Trophoblast cell (in vitro differentiated cells and primary cell): ENCODE measurements at regions not wholly inside any gene's neighbourhood (a gene's known extent, or its start where the extent isn't known, plus 50 kb on each side); places are given as distances from the start of the nearest gene placed in this dataset.

Source experiments
- DNase-seq, 2 donors: peaks; one replicate each; pipeline ENCODE4 v3.0.0-alpha.2; 2016
- H2AFZ ChIP-seq: 2 replicates; pipeline ENCODE4 v1.6.1; 2013; ENCODE audit warnings: low read length, moderate library complexity, mild to moderate bottlenecking; ENCODE audit not compliant: insufficient read depth, poor library complexity
- H2AK5ac ChIP-seq: 2 replicates; pipeline ENCODE4 v1.6.1; 2013; ENCODE audit warnings: mild to moderate bottlenecking, low read length
- H2BK120ac ChIP-seq: 2 replicates; pipeline ENCODE4 v1.6.1; 2013; ENCODE audit warnings: low read length, mild to moderate bottlenecking, moderate library complexity; ENCODE audit not compliant: insufficient read depth, poor library complexity
- H2BK12ac ChIP-seq: 2 replicates; pipeline ENCODE4 v1.6.1; 2013; ENCODE audit warnings: mild to moderate bottlenecking, low read length, moderate library complexity
- H2BK5ac ChIP-seq: 2 replicates; pipeline ENCODE4 v1.6.1; 2013; ENCODE audit warnings: low read length, low read depth, moderate library complexity, mild to moderate bottlenecking; ENCODE audit not compliant: poor library complexity
- H3K14ac ChIP-seq: 2 replicates; pipeline ENCODE4 v1.6.1; 2013; ENCODE audit warnings: mild to moderate bottlenecking, low read length
- H3K18ac ChIP-seq: 2 replicates; pipeline ENCODE4 v1.6.1; 2013; ENCODE audit warnings: mild to moderate bottlenecking, low read length
- H3K23ac ChIP-seq: 2 replicates; pipeline ENCODE4 v1.6.1; 2013; ENCODE audit warnings: low read length
- H3K27ac ChIP-seq: 2 replicates; pipeline ENCODE4 v1.5.1; 2013; ENCODE audit warnings: low read depth, mild to moderate bottlenecking, inconsistent platforms, low read length, moderate library complexity
- H3K27me3 ChIP-seq: 2 replicates; pipeline ENCODE4 v1.6.1; 2013; ENCODE audit warnings: inconsistent platforms, mild to moderate bottlenecking, low read length, moderate library complexity; ENCODE audit not compliant: insufficient read depth
- H3K36me3 ChIP-seq, 2 experiments: 1 replicate in 1 of 2; 2 replicates in 1 of 2; pipeline ENCODE4 v1.6.1; 2013; ENCODE audit warnings: low read length in 2 of 2, mild to moderate bottlenecking in 2 of 2, moderate library complexity in 1 of 2; ENCODE audit not compliant: insufficient read depth in 2 of 2, control insufficient read depth in 1 of 2
- H3K4ac ChIP-seq: 2 replicates; pipeline ENCODE4 v1.6.1; 2013; ENCODE audit warnings: low read depth, mild to moderate bottlenecking, low read length, moderate library complexity
- H3K4me1 ChIP-seq, 2 experiments: 1 replicate in 1 of 2; 2 replicates in 1 of 2; pipeline ENCODE4 v1.6.1; 2013; ENCODE audit warnings: low read length in 2 of 2, mild to moderate bottlenecking in 2 of 2, moderate library complexity in 1 of 2; ENCODE audit not compliant: insufficient read depth in 2 of 2, control insufficient read depth in 1 of 2
- H3K4me2 ChIP-seq: 2 replicates; pipeline ENCODE4 v1.6.1; 2013; ENCODE audit warnings: inconsistent platforms, mild to moderate bottlenecking, low read length, moderate library complexity
- H3K4me3 ChIP-seq: 2 replicates; pipeline ENCODE4 v1.5.1; 2013; ENCODE audit warnings: mild to moderate bottlenecking, low read depth, low read length, inconsistent platforms
- H3K79me1 ChIP-seq: one replicate; pipeline ENCODE4 v1.6.1; 2013; ENCODE audit warnings: low read length
- H3K79me2 ChIP-seq: 2 replicates; pipeline ENCODE4 v1.6.1; 2013; ENCODE audit warnings: low read length, mild to moderate bottlenecking; ENCODE audit not compliant: control insufficient read depth, insufficient read depth, poor library complexity
- H3K9ac ChIP-seq: 2 replicates; pipeline ENCODE4 v1.6.1; 2013; ENCODE audit warnings: mild to moderate bottlenecking, low read length
- H3K9me3 ChIP-seq: 2 replicates; pipeline ENCODE4 v1.6.1; 2013; ENCODE audit warnings: low read depth, mild to moderate bottlenecking, control low read depth, inconsistent platforms, low read length; ENCODE audit not compliant: insufficient read depth
- H4K12ac ChIP-seq: 2 replicates; pipeline ENCODE4 v1.6.1; 2013; ENCODE audit warnings: low read depth, mild to moderate bottlenecking, low read length, moderate library complexity
- H4K8ac ChIP-seq: 2 replicates; pipeline ENCODE4 v1.6.1; 2013; ENCODE audit warnings: low read depth, mild to moderate bottlenecking, low read length, moderate library complexity
- H4K91ac ChIP-seq: one replicate; pipeline ENCODE4 v1.6.1; 2013; ENCODE audit warnings: low read depth, mild to moderate bottlenecking, low read length, moderate library complexity
- WGBS: extraction: QIAGEN DNeasy Blood & Tissue Kit; methylation state at CpG from one replicate; pipeline ENCODE4 v1.1.7; 2013; ENCODE audit warnings: missing lambda C conversion rate; ENCODE audit not compliant: insufficient read length, insufficient coverage; ENCODE audit errors: extremely low coverage; 5-methylcytosine and 5-hydroxymethylcytosine counted together

DNA sequence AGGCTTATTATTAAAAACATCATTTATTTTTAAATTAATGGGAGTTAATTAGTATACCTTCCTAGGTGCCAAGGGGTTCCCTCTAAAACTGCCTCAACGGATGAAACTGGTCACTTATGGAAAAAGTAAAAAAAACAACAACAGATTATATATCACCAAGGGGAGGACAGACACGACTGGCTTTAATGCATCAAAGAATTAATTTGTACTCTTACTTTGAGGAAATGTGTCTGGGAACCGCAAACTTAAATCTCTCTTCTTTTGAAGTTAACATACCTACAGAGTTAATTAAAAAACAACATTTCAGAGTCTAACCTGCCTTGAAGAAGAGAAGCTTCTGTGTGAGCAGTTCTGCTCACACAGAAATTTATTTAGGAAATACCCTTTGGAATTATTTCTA is 354.6 kb downstream of the LRRC70 start:
- H3K4me2 ChIP-seq = no peak overlapping the region
- H2BK5ac ChIP-seq = no peak overlapping the region
- no peak overlapping the region for H4K8ac ChIP-seq
- no peak overlapping the region for H2BK12ac ChIP-seq
- no peak overlapping the region for H3K4me3 ChIP-seq
- H3K79me2 ChIP-seq = peaks cover 3% of the 10 kb centered on the region
- no peak overlapping the region for H3K27ac ChIP-seq
- no peak overlapping the region for H3K14ac ChIP-seq
- no peak overlapping the region for H4K12ac ChIP-seq
- no peak overlapping the region for H4K91ac ChIP-seq
- DNase-seq = no peak
- peaks cover 8% of the 10 kb centered on the region for H3K79me1 ChIP-seq
- no peak overlapping the region for H3K23ac ChIP-seq
- no peaks in the 10 kb centered on the region for H3K27me3 ChIP-seq
- H2AFZ ChIP-seq = no peak overlapping the region
- no peak overlapping the region for H3K4ac ChIP-seq
- no peaks in the 10 kb centered on the region for H3K9me3 ChIP-seq
- H3K18ac ChIP-seq = no peak overlapping the region
- no peak overlapping the region for H2BK120ac ChIP-seq
- H3K36me3 ChIP-seq = no peaks in the 10 kb centered on the region
- no peak overlapping the region for H3K9ac ChIP-seq
- peaks cover 3 to 9% of the 10 kb centered on the region in 2 experiments for H3K4me1 ChIP-seq
- H2AK5ac ChIP-seq = no peak overlapping the region
- WGBS = no CpG with 5 or more reads among the region's 3 CpGs

DNA sequence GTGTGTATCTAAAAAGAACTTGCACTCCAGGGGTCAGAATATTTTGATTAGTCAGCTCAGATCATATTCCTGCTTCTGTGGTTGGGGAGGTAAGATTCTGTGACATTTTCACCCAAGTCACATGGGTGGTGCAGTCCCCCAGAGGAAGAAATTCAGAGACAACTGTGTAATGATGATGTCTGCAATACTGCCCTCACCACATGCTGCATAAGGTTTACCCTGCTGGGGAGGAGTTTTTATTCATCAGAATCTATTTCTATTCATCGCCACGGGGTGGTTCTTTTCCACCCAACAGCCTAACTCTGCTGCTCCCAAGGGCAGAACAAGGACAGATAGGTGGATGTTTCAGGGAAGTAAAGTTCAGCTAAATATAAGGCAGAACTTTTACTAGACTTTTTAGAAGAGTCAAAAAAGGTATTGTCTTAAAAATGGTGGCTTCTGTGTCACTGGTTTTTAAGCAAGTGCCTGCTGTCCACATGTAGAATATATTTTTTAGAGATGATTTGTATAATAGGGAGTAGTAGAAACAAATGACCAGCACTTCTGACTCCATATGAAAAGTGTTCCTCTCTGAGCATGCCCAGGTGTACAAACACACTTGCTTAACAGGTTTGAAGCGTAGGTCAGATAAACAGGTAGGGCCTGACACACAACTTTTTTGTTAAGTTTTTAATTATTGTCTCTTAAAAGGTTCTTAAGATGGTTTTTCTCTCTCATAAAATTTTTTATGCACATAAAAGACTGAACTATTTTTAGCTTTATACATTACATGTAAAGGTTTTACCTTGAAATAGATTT is 352.7 kb downstream of the LRRC70 start:
- no peak overlapping the region for H3K14ac ChIP-seq
- peak overlapping the region; percentile 7 for H3K27ac ChIP-seq
- H3K23ac ChIP-seq = no peak overlapping the region
- H3K36me3 ChIP-seq = no peaks in the 10 kb centered on the region
- no peaks in the 10 kb centered on the region for H3K27me3 ChIP-seq
- peak overlapping the region; percentile 35 for H4K91ac ChIP-seq
- H3K4me3 ChIP-seq = no peak overlapping the region
- DNase-seq = no peak
- H2AK5ac ChIP-seq = no peak overlapping the region
- no peak overlapping the region for H2BK5ac ChIP-seq
- H3K4me1 ChIP-seq = peaks cover 0 to 6% of the 10 kb centered on the region in 2 experiments
- no peaks in the 10 kb centered on the region for H3K9me3 ChIP-seq
- no peak overlapping the region for H4K8ac ChIP-seq
- no peaks in the 10 kb centered on the region for H3K79me2 ChIP-seq
- no peak overlapping the region for H2AFZ ChIP-seq
- H3K79me1 ChIP-seq = peaks cover 5% of the 10 kb centered on the region
- no peak overlapping the region for H3K4ac ChIP-seq
- no peak overlapping the region for H2BK12ac ChIP-seq
- no CpG with 5 or more reads among the region's 3 CpGs for whole genome bisulfite sequencing
- no peak overlapping the region for H2BK120ac ChIP-seq
- no peak overlapping the region for H3K18ac ChIP-seq
- no peak overlapping the region for H4K12ac ChIP-seq
- H3K9ac ChIP-seq = no peak overlapping the region
- no peak overlapping the region for H3K4me2 ChIP-seq

DNA sequence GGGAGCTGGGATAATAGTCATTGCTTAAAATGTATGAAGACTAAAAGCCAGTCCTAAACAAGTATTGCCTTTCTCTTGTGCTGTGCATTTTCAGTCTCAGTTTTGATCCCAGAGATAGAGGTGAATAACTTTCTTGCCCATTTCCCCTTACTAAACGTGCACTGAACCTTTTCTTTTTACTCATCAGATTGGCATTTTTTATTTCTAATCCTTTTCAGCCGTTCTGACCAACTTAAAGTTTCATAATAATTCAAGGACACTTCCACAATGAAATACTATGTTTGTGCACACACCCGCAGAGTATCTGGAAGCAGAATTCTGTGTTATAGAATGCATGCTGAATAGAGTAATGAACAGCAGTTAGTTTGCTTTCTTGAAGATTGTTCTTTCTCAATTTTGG is 343.6 kb downstream of the LRRC70 start:
- no peak overlapping the region for H2AFZ ChIP-seq
- H2BK120ac ChIP-seq = no peak overlapping the region
- no peak for DNase-seq

DNA sequence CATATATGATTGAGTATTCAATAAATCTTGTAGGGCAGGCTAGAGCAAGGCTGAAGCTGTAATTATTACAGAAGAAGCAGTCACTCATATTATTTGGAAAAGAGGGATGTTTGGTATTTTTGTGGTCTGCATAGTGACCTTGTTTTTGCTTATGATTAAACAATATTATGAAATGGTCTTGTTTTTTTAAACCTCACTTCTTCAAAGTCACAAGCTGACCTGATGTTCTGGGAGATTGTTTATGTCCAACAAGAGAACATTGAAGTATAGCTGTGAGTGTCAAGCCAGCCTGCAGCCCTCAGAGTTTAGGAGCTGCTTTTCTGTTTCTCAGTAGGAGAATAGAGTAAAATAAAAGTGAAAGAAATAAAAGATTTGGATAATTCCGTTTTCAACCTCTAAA is 342.2 kb downstream of the LRRC70 start:
- no peaks in the 10 kb centered on the region for H3K79me1 ChIP-seq
- H2BK5ac ChIP-seq = no peak overlapping the region
- H3K36me3 ChIP-seq = no peaks in the 10 kb centered on the region
- H2BK12ac ChIP-seq = no peak overlapping the region
- H3K18ac ChIP-seq = no peak overlapping the region
- no peaks in the 10 kb centered on the region for H3K79me2 ChIP-seq
- no peak overlapping the region for H2BK120ac ChIP-seq
- H3K9me3 ChIP-seq = no peaks in the 10 kb centered on the region
- H4K8ac ChIP-seq = no peak overlapping the region
- H4K91ac ChIP-seq = no peak overlapping the region
- H3K4me3 ChIP-seq = no peak overlapping the region
- DNase-seq = no peak
- no peak overlapping the region for H3K4ac ChIP-seq
- no peak overlapping the region for H3K23ac ChIP-seq
- no peak overlapping the region for H2AFZ ChIP-seq
- H2AK5ac ChIP-seq = no peak overlapping the region
- no CpG with 5 or more reads among the region's 1 CpG for whole genome bisulfite sequencing
- H3K14ac ChIP-seq = no peak overlapping the region
- no peak overlapping the region for H3K9ac ChIP-seq
- no peak overlapping the region for H3K4me2 ChIP-seq
- H3K27ac ChIP-seq = no peak overlapping the region
- no peak overlapping the region for H4K12ac ChIP-seq
- H3K27me3 ChIP-seq = no peaks in the 10 kb centered on the region
- no peaks in the 10 kb centered on the region for H3K4me1 ChIP-seq

More for the DNA sequence above, 343.6 kb downstream of the LRRC70 start:
- Histone ChIP-seq H4K91ac (no peak overlapping the region), H3K18ac (no peak overlapping the region), H3K9me3 (no peaks in the 10 kb centered on the region), H3K4me1 (no peaks in the 10 kb centered on the region), H3K23ac (no peak overlapping the region), H3K79me1 (no peaks in the 10 kb centered on the region), H3K79me2 (no peaks in the 10 kb centered on the region), H3K27me3 (no peaks in the 10 kb centered on the region), H4K12ac (no peak overlapping the region), H3K14ac (no peak overlapping the region), H3K36me3 (no peaks in the 10 kb centered on the region), H3K4me2 (no peak overlapping the region), H3K4ac (no peak overlapping the region), H2AK5ac (no peak overlapping the region), H3K9ac (no peak overlapping the region), H2BK5ac (no peak overlapping the region), H3K27ac (no peak overlapping the region), H3K4me3 (no peak overlapping the region), H2BK12ac (no peak overlapping the region), H4K8ac (no peak overlapping the region)
- WGBS = no CpG with 5 or more reads among the region's 3 CpGs
